Gastroesophageal sphincter (tissue), 4 donors: ENCODE measurements at regions not wholly inside any gene's neighbourhood (a gene's known extent, or its start where the extent isn't known, plus 50 kb on each side); places are given as distances from the start of the nearest gene placed in this dataset.
"Not testable (repeated sequence)": the region's sequence is repeated elsewhere in the genome, so short reads cannot be mapped to it uniquely, and the experiment has no call there.

Experiments used
- ATAC-seq: fragments of 150-250 bp; one replicate; pipeline ENCODE4 v1.9.1; 2016; ENCODE audit warnings: mild to moderate bottlenecking, moderate library complexity
- H3K27ac ChIP-seq, 4 donors: fragments of 200-600 bp; sonication (generic) in 3 of 4; 1 replicate in 3 of 4; 2 replicates in 1 of 4; pipeline ENCODE4 v1.5.1; 2016 to 2019
- H3K27me3 ChIP-seq: fragments of 200-600 bp; sonication (generic); one replicate; pipeline ENCODE4 v1.5.1; 2019
- H3K36me3 ChIP-seq, 2 donors: fragments of 200-600 bp; sonication (generic); one replicate each; pipeline ENCODE4 v1.5.1; 2019; ENCODE audit warnings: control low read depth in 1 of 2
- H3K4me1 ChIP-seq, 3 donors: fragments of 200-600 bp; sonication (generic); 1 replicate in 2 of 3; 2 replicates in 1 of 3; pipeline ENCODE4 v1.5.1; 2016 to 2019; ENCODE audit warnings: control low read depth in 2 of 3
- H3K4me3 ChIP-seq, 2 donors: fragments of 200-600 bp; sonication (generic); one replicate each; pipeline ENCODE4 v1.5.1; 2019; ENCODE audit warnings: mild to moderate bottlenecking in 1 of 2, moderate library complexity in 1 of 2
- H3K9me3 ChIP-seq, 3 donors: fragments of 200-600 bp; sonication (generic); one replicate each; pipeline ENCODE4 v1.5.1; 2017 to 2019; ENCODE audit warnings: control low read depth in 2 of 3
- CTCF ChIP-seq, 4 experiments: fragments of 200-600 bp in 2 of 4; fragments of 450-650 bp in 2 of 4; sonication (generic) in 1 of 4; IDR thresholded peaks; one replicate each; pipeline ENCODE4 v1.5.1; 2017 to 2019; ENCODE audit warnings: antibody characterized with exemption in 4 of 4, mild to moderate bottlenecking in 2 of 4, moderate library complexity in 2 of 4
- EP300 ChIP-seq: sonication (generic); formaldehyde crosslinking; IDR thresholded peaks from one replicate; pipeline ENCODE4 v1.6.1; 2017; ENCODE audit warnings: antibody characterized with exemption, mild to moderate bottlenecking
- POLR2A ChIP-seq, 2 donors: fragments of 450-650 bp; IDR thresholded peaks; one replicate each; pipeline ENCODE4 v1.6.1; 2017; ENCODE audit warnings: antibody characterized with exemption in 2 of 2, mild to moderate bottlenecking in 2 of 2, moderate library complexity in 1 of 2
- POLR2AphosphoS5 ChIP-seq: sonication (generic); formaldehyde crosslinking; IDR thresholded peaks from one replicate; pipeline ENCODE4 v1.6.1; 2017; ENCODE audit warnings: antibody characterized with exemption
- WGBS, 2 donors: methylation state at CpG; one replicate each; pipeline ENCODE4 v1.1.5; 2018; ENCODE audit warnings: low coverage in 1 of 2; 5-methylcytosine and 5-hydroxymethylcytosine counted together

- no peak overlapping the region for H3K4me3 ChIP-seq
- no peak for ATAC-seq
- H3K27ac ChIP-seq = no peak overlapping the region
- TF ChIP-seq EP300 (no peak), POLR2AphosphoS5 (no peak), POLR2A (IDR thresholded peaks at IDR 0.05) (no peak), CTCF (IDR thresholded peaks at IDR 0.05) (no peak)
- WGBS, 2 donors = 54% methylated on average over 4 of the region's 4 CpGs; no CpG with 5 or more reads in 1 of the 2 donors
- no peaks in the 10 kb centered on the region for H3K36me3 ChIP-seq
- H3K4me1 ChIP-seq = no peaks in the 10 kb centered on the region
- H3K27me3 ChIP-seq = no peaks in the 10 kb centered on the region
- no peaks in the 10 kb centered on the region for H3K9me3 ChIP-seq
Observed at GRCh38 chr9:29245351-29245750, 1672.1 kb upstream of the C9orf72 start.

DNA sequence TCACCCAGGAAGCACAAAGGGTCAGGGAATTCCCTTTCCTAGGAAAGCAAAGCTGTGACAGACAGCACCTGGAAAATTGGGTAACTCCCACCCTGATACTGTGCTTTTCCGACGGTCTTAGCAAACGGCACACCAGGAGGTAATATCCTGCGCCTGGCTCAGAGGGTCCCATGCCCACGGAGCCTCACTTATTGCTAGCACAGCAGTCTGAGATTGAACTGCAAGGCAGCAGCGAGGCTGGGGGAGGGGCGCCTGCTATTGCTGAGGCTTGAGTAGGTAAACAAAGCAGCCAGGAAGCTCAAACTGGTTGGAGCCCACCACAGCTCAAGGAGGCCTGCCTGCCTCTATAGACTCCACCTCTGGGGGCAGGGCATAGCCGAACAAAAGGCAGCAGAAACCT, 1697.1 kb upstream of the C9orf72 start:
- not testable (repeated sequence) for H3K27me3 ChIP-seq, H3K36me3 ChIP-seq, H3K9me3 ChIP-seq, H3K4me1 ChIP-seq, ATAC-seq, H3K27ac ChIP-seq, H3K4me3 ChIP-seq
- 94% methylated on average over 2 of the region's 8 CpGs; no CpG with 5 or more reads in 1 of the 2 donors for WGBS, 2 donors

DNA sequence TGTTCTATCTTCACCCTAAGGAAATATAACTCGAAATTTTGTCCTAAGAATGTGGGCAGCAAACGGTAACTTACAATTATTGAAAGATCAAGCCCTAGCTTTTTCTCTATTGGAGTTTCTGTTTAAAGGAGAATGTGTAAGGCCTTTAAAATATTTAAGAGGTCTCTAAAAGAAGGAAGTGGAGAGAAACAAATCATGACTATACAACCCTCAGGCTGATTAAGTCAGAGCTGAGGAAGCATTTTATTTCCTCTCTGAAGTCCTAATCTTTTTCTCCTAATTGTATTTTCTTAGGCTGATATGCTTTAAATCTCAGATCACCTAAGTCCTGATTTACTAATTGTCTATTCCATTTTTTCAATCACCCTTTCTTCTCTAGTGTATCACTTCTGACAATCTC, 1708.8 kb upstream of the C9orf72 start:
- Histone ChIP-seq H3K4me1 (no peaks in the 10 kb centered on the region), H3K36me3 (no peaks in the 10 kb centered on the region), H3K27me3 (no peaks in the 10 kb centered on the region), H3K27ac (no peak overlapping the region), H3K9me3 (no peaks in the 10 kb centered on the region), H3K4me3 (no peak overlapping the region)
- 75 to 79% methylated on average over 1 to 2 of the region's 2 CpGs for WGBS, 2 donors
- no peak for ATAC-seq
- TF ChIP-seq EP300 (no peak), POLR2A (IDR thresholded peaks at IDR 0.05) (no peak), POLR2AphosphoS5 (no peak)

DNA sequence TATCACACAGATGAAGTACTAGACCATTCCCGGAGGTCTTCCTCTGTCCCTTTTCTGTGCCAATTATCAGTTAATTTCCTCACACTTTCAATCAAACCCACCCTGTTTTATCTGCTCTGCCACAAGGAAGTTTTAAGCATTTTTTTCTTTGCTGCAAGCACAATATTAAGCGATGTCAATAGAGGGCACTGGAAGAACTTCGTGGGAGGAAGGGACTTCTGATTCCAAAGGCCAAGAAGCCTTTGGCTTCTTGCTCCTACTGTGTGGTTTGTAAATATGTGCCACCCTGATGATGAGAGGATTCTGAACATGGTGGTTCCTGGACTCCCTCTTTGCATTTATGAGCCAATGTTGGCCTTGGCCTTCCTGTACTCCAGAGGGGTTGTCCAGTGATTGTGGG, 1712.5 kb upstream of the C9orf72 start:
- 38 to 60% methylated on average over 3 of the region's 3 CpGs for WGBS, 2 donors
- H3K27ac ChIP-seq = no peak overlapping the region
- H3K36me3 ChIP-seq = no peaks in the 10 kb centered on the region
- ATAC-seq = no peak
- no peaks in the 10 kb centered on the region for H3K9me3 ChIP-seq
- no peaks in the 10 kb centered on the region for H3K4me1 ChIP-seq
- TF ChIP-seq EP300 = no peak
- no peak overlapping the region for H3K4me3 ChIP-seq
- no peaks in the 10 kb centered on the region for H3K27me3 ChIP-seq

GRCh38 chr9:29289365-29289764, 1716.1 kb upstream of the C9orf72 start:
- Histone ChIP-seq H3K4me3 (no peak overlapping the region), H3K36me3 (no peaks in the 10 kb centered on the region), H3K27ac (no peak overlapping the region), H3K4me1 (no peaks in the 10 kb centered on the region), H3K9me3 (peaks cover 0 to 19% (median 0%) of the 10 kb centered on the region in 3 donors), H3K27me3 (no peaks in the 10 kb centered on the region)
- TF ChIP-seq EP300 = no peak
- TF ChIP-seq CTCF (IDR thresholded peaks at IDR 0.05) = no peak
- no peak for ATAC-seq
- 68 to 76% methylated on average over 4 of the region's 4 CpGs for WGBS, 2 donors

- WGBS, 2 donors = 43 to 44% methylated on average over 1 of the region's 1 CpG
- TF ChIP-seq POLR2AphosphoS5 (no peak), CTCF (IDR thresholded peaks at IDR 0.05) (no peak), POLR2A (IDR thresholded peaks at IDR 0.05) (no peak), EP300 (no peak)
- Histone ChIP-seq H3K36me3 (no peaks in the 10 kb centered on the region), H3K27ac (no peak overlapping the region), H3K4me3 (no peak overlapping the region), H3K27me3 (no peaks in the 10 kb centered on the region), H3K9me3 (peaks cover 0 to 24% (median 0%) of the 10 kb centered on the region in 3 donors), H3K4me1 (no peaks in the 10 kb centered on the region)
- ATAC-seq = no peak
Observed at GRCh38 chr9:29290516-29290915, 1717.2 kb upstream of the C9orf72 start.

DNA sequence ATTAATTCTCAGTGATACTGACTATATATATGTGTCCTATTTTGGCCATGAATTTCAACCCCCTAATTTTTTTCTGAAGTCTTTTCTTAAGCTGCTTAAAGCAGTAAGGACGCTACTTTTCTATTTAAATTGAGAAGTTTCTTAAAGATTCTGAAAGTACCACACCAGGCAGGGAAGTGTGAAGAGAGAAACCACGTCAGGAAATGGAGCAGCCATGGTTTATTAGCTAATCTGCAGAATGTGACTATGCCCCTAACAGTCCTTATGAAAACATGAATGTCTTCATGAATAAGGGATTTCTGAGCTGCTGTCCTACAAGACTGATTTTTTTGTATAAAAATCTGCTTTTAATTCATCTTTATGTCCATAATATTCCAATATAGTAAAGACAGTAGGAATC, 1724.3 kb upstream of the C9orf72 start:
- ATAC-seq = no peak
- Histone ChIP-seq H3K27me3 (no peaks in the 10 kb centered on the region), H3K36me3 (no peaks in the 10 kb centered on the region)

More for the DNA sequence above, 1724.3 kb upstream of the C9orf72 start:
- Histone ChIP-seq H3K4me3 (no peak overlapping the region), H3K27ac (no peak overlapping the region), H3K4me1 (no peaks in the 10 kb centered on the region), H3K9me3 (peaks cover 0 to 23% (median 0%) of the 10 kb centered on the region in 3 donors)
- TF ChIP-seq EP300 = no peak
- no peak for TF ChIP-seq CTCF (IDR thresholded peaks at IDR 0.05)
- TF ChIP-seq POLR2A (IDR thresholded peaks at IDR 0.05) = no peak
- TF ChIP-seq POLR2AphosphoS5 = no peak
- 56 to 60% methylated on average over 2 of the region's 2 CpGs for WGBS, 2 donors
